PC-3 (cell line): ENCODE measurements at regions not wholly inside any gene's neighbourhood (a gene's known extent, or its start where the extent isn't known, plus 50 kb on each side); places are given as distances from the start of the nearest gene placed in this dataset.

Source experiments
- EZH2phosphoT487 ChIP-seq: fragments of 300-600 bp; sonication (generic); IDR thresholded peaks from 2 replicates; pipeline ENCODE4 v1.6.1; 2018; ENCODE audit warnings: mild to moderate bottlenecking, antibody characterized with exemption, low read length, borderline replicate concordance
- TF ChIP-seq, protein P1 (sequence below): fragments of 300-600 bp; sonication (generic); conservative IDR thresholded peaks from 2 replicates; pipeline ENCODE4 v1.5.1; 2017; ENCODE audit warnings: antibody characterized with exemption, low read depth, mild to moderate bottlenecking, low read length

DNA sequence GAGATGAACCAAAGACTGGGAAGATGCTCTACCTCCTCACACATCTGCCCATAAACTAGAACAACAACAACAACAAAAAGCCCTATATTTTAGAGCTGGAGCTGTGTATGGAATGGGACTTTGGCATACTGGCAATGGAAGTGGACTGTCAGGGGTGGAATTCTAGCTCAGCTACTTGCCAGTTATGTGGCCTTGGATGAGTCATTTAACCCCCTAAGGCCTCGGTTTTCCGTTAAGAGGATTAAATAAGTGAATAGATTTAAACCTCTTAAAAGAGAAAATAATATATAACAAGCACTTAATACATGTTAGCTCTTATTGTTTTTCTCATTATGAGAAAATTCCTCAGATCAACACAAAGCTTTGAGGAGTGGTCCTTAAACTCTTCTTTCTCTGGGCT lies 195.0 kb downstream of the KIF18A start:
- TF ChIP-seq, protein P1, sequence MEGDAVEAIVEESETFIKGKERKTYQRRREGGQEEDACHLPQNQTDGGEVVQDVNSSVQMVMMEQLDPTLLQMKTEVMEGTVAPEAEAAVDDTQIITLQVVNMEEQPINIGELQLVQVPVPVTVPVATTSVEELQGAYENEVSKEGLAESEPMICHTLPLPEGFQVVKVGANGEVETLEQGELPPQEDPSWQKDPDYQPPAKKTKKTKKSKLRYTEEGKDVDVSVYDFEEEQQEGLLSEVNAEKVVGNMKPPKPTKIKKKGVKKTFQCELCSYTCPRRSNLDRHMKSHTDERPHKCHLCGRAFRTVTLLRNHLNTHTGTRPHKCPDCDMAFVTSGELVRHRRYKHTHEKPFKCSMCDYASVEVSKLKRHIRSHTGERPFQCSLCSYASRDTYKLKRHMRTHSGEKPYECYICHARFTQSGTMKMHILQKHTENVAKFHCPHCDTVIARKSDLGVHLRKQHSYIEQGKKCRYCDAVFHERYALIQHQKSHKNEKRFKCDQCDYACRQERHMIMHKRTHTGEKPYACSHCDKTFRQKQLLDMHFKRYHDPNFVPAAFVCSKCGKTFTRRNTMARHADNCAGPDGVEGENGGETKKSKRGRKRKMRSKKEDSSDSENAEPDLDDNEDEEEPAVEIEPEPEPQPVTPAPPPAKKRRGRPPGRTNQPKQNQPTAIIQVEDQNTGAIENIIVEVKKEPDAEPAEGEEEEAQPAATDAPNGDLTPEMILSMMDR = no peak
- TF ChIP-seq EZH2phosphoT487 = no peak
